ENCODE measurements at regions not wholly inside any gene's neighbourhood (a gene's known extent, or its start where the extent isn't known, plus 50 kb on each side); places are given as distances from the start of the nearest gene placed in this dataset.
A peak's percentile ranks its signal among the peaks of the same experiment; 100 is the strongest.

GRCh38 chr13:30370916-30371521 is 51.3 kb upstream of the UBE2L5 start:
- H3K27ac ChIP-seq (ENCODE audit: low read length) = no peak overlapping the region
- DNase-seq (ENCODE audit: low read depth, low spot score) = no peak
- CTCF ChIA-PET = no interaction called here
- H3K4me1 ChIP-seq (ENCODE audit: control insufficient read depth, insufficient read depth, low read length) = no peaks in the 10 kb centered on the region
- no peaks in the 10 kb centered on the region for H3K27me3 ChIP-seq (ENCODE audit: control insufficient read depth, insufficient read depth, low read length)
- H3K36me3 ChIP-seq (ENCODE audit: control insufficient read depth, insufficient read depth, low read length) = no peaks in the 10 kb centered on the region
- BruUV-seq (replicated peaks) = no TSS peak
- intact Hi-C loops (cut with micrococcal nuclease; ENCODE audit: unreplicated experiment) = no loop called here
- no peak overlapping the region for H3K4me3 ChIP-seq (ENCODE audit: low read depth in 2 of 2, low read length in 2 of 2)
- POLR2A ChIA-PET = no interaction called here
- in situ Hi-C loops (cut with HindIII; ENCODE audit: low pct_unique_long_range_greater_than_20kb, low sequenced_read_pairs) = no loop called here
- no peaks in the 10 kb centered on the region for H3K9me3 ChIP-seq (ENCODE audit: control insufficient read depth, insufficient read depth, low read depth, low read length)
- TF ChIP-seq CTCF (IDR thresholded peaks at IDR 0.05) (no peak), SIN3A (IDR thresholded peaks at IDR 0.05; ENCODE audit: borderline replicate concordance, insufficient read depth, low read depth, low read length) (no peak), POLR2AphosphoS5 (IDR thresholded peaks at IDR 0.05; ENCODE audit: low read depth, low read length) (no peak), TCF7L2 (IDR thresholded peaks at IDR 0.05; ENCODE audit: low read depth, low read length) (no peak)
- ATAC-seq = no peak

DNA sequence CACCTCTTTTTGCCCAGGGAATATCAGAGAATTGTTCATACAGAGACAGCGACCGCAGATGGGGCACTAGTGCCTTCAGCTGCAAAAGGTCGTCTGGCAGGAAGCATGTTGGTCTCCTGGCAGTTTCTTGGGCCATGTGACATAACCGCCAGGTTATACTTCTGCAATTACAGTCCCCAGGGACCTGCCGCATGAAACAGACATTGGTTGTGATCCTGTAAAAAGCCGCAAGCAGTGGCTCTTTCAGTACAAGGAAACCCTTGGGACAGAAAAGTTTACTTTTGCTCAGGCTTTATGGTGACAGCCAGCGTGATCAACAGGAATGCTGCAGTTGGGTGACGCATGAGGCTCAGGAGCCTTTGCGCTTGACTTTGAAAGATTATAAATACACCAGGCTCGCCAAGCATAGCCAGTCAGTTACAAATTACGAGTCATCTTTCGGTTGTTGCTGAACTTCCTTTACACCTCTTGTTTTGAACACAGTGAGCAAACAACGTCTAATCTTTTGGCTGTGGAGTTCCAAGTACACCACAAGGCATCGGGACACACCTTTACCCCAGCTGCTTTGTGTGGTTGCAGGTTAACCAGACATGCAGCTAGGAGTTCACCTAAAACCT is 50.5 kb upstream of the UBE2L5 start:
- POLR2A ChIA-PET = no interaction called here
- Histone ChIP-seq H3K4me3 (ENCODE audit: low read depth in 2 of 2, low read length in 2 of 2) (no peak overlapping the region), H3K36me3 (ENCODE audit: control insufficient read depth, insufficient read depth, low read length) (no peaks in the 10 kb centered on the region), H3K27me3 (ENCODE audit: control insufficient read depth, insufficient read depth, low read length) (no peaks in the 10 kb centered on the region), H3K4me1 (ENCODE audit: control insufficient read depth, insufficient read depth, low read length) (no peaks in the 10 kb centered on the region), H3K27ac (ENCODE audit: low read length) (no peak overlapping the region), H3K9me3 (ENCODE audit: control insufficient read depth, insufficient read depth, low read depth, low read length) (no peaks in the 10 kb centered on the region)
- no peak for DNase-seq (ENCODE audit: low read depth, low spot score)
- CTCF ChIA-PET = no interaction called here
- BruUV-seq (replicated peaks) = no TSS peak
- peak; percentile 53; the same call in 1 of the 2 replicates for ATAC-seq
- TF ChIP-seq, protein P1, sequence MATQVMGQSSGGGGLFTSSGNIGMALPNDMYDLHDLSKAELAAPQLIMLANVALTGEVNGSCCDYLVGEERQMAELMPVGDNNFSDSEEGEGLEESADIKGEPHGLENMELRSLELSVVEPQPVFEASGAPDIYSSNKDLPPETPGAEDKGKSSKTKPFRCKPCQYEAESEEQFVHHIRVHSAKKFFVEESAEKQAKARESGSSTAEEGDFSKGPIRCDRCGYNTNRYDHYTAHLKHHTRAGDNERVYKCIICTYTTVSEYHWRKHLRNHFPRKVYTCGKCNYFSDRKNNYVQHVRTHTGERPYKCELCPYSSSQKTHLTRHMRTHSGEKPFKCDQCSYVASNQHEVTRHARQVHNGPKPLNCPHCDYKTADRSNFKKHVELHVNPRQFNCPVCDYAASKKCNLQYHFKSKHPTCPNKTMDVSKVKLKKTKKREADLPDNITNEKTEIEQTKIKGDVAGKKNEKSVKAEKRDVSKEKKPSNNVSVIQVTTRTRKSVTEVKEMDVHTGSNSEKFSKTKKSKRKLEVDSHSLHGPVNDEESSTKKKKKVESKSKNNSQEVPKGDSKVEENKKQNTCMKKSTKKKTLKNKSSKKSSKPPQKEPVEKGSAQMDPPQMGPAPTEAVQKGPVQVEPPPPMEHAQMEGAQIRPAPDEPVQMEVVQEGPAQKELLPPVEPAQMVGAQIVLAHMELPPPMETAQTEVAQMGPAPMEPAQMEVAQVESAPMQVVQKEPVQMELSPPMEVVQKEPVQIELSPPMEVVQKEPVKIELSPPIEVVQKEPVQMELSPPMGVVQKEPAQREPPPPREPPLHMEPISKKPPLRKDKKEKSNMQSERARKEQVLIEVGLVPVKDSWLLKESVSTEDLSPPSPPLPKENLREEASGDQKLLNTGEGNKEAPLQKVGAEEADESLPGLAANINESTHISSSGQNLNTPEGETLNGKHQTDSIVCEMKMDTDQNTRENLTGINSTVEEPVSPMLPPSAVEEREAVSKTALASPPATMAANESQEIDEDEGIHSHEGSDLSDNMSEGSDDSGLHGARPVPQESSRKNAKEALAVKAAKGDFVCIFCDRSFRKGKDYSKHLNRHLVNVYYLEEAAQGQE (IDR thresholded peaks at IDR 0.05; ENCODE audit: insufficient read depth in 1 of 2, low read depth in 2 of 2, low read length in 1 of 2) = no peak
- TF ChIP-seq CTCF (IDR thresholded peaks at IDR 0.05) = no peak
- no peak for TF ChIP-seq SIN3A (IDR thresholded peaks at IDR 0.05; ENCODE audit: borderline replicate concordance, insufficient read depth, low read depth, low read length)
- TF ChIP-seq POLR2AphosphoS5 (IDR thresholded peaks at IDR 0.05; ENCODE audit: low read depth, low read length) = no peak
- TF ChIP-seq TCF7L2 (IDR thresholded peaks at IDR 0.05; ENCODE audit: low read depth, low read length) = no peak
- intact Hi-C loops (cut with micrococcal nuclease; ENCODE audit: unreplicated experiment) = no loop called here
- in situ Hi-C loops (cut with HindIII; ENCODE audit: low pct_unique_long_range_greater_than_20kb, low sequenced_read_pairs) = no loop called here

Data from Panc1 (cell line).